ENCODE measurements at regions not wholly inside any gene's neighbourhood (a gene's known extent, or its start where the extent isn't known, plus 50 kb on each side); places are given as distances from the start of the nearest gene placed in this dataset.
"Not testable (repeated sequence)": the region's sequence is repeated elsewhere in the genome, so short reads cannot be mapped to it uniquely, and the experiment has no call there.

GRCh38 chr17:20735796-20736195 is 156.3 kb downstream of the CDRT15L2 start:
- Histone ChIP-seq H3K27ac (ENCODE audit: insufficient read depth, low read depth, low read length) (no peak overlapping the region), H3K9ac (replicated peaks; ENCODE audit: extremely low read depth, insufficient read depth, low read length) (no peak overlapping the region), H3K79me2 (ENCODE audit: control insufficient read depth, insufficient read depth, low read length) (no peaks in the 10 kb centered on the region), H3K4me1 (ENCODE audit: control insufficient read depth, extremely low read depth, insufficient read depth, low read length) (no peaks in the 10 kb centered on the region), H3K36me3 (ENCODE audit: control insufficient read depth in 2 of 2, extremely low read depth in 1 of 2, insufficient read depth in 2 of 2, low read length in 2 of 2) (no peaks in the 10 kb centered on the region), H3K9me3 (replicated peaks; ENCODE audit: control insufficient read depth, insufficient read depth, low read length) (no peaks in the 10 kb centered on the region), H3K4me2 (ENCODE audit: insufficient read depth, low read length) (no peak overlapping the region), H2AFZ (ENCODE audit: low read depth, low read length) (no peak overlapping the region), H3K4me3 (replicated peaks in 1 of 3; ENCODE audit: insufficient read depth in 1 of 3, low read depth in 1 of 3, low read length in 3 of 3) (no peak overlapping the region), H4K20me1 (replicated peaks; ENCODE audit: control insufficient read depth, extremely low read depth, insufficient read depth, low read length) (no peaks in the 10 kb centered on the region), H3K9me1 (replicated peaks; ENCODE audit: control insufficient read depth, extremely low read depth, insufficient read depth, low read length) (no peaks in the 10 kb centered on the region), H3K27me3 (ENCODE audit: control insufficient read depth in 2 of 2, insufficient read depth in 2 of 2, low read length in 2 of 2) (no peaks in the 10 kb centered on the region)
- TF ChIP-seq MYC (IDR thresholded peaks at IDR 0.05; ENCODE audit: low read depth, low read length) (no peak), POLR2A (IDR thresholded peaks at IDR 0.05; ENCODE audit: low read depth, low read length) (no peak), POLR2AphosphoS5 (IDR thresholded peaks at IDR 0.05; ENCODE audit: insufficient read depth, low read depth, low read length) (no peak), GATA2 (IDR thresholded peaks at IDR 0.05; ENCODE audit: insufficient read depth, insufficient read length, low read depth, low read length) (no peak), CTCF (IDR thresholded peaks at IDR 0.05; ENCODE audit: extremely low read depth in 1 of 2, insufficient read depth in 1 of 2, low read depth in 1 of 2, low read length in 2 of 2) (no peak), FOS (IDR thresholded peaks at IDR 0.05; ENCODE audit: borderline replicate concordance, insufficient read depth, low read length) (no peak), EZH2 (IDR thresholded peaks at IDR 0.05; ENCODE audit: borderline replicate concordance, low read depth, low read length, severe bottlenecking) (no peak), JUN (IDR thresholded peaks at IDR 0.05; ENCODE audit: borderline replicate concordance, insufficient read depth, insufficient read length, low read depth) (no peak)
- TF ChIP-seq, protein P1, sequence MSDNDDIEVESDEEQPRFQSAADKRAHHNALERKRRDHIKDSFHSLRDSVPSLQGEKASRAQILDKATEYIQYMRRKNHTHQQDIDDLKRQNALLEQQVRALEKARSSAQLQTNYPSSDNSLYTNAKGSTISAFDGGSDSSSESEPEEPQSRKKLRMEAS (IDR thresholded peaks at IDR 0.05; ENCODE audit: insufficient read depth, insufficient read length) = no peak
- dilution Hi-C loops (cut with MboI; ENCODE audit: extremely low pct_ligation_motif_present, low sequenced_read_pairs) = no loop called here
- POLR2A ChIA-PET = no interaction called here
- CTCF ChIA-PET = no interaction called here
- FAIRE-seq (no peak), DNase-seq (ENCODE audit: low read depth, low spot score) (no peak)
- intact Hi-C loops (cut with micrococcal nuclease) = no loop called here
- BruUV-seq (replicated peaks) = no TSS peak

GRCh38 chr17:20737636-20738035 is 158.1 kb downstream of the CDRT15L2 start:
- H3K4me1 ChIP-seq (ENCODE audit: control insufficient read depth, extremely low read depth, insufficient read depth, low read length); H3K9ac ChIP-seq (replicated peaks; ENCODE audit: extremely low read depth, insufficient read depth, low read length); H3K4me2 ChIP-seq (ENCODE audit: insufficient read depth, low read length); H3K79me2 ChIP-seq (ENCODE audit: control insufficient read depth, insufficient read depth, low read length); dilution Hi-C loops (cut with MboI; ENCODE audit: extremely low pct_ligation_motif_present, low sequenced_read_pairs); H3K4me3 ChIP-seq (replicated peaks in 1 of 3; ENCODE audit: insufficient read depth in 1 of 3, low read depth in 1 of 3, low read length in 3 of 3); H4K20me1 ChIP-seq (replicated peaks; ENCODE audit: control insufficient read depth, extremely low read depth, insufficient read depth, low read length); intact Hi-C loops (cut with micrococcal nuclease); H3K27me3 ChIP-seq (ENCODE audit: control insufficient read depth in 2 of 2, insufficient read depth in 2 of 2, low read length in 2 of 2); H3K36me3 ChIP-seq (ENCODE audit: control insufficient read depth in 2 of 2, extremely low read depth in 1 of 2, insufficient read depth in 2 of 2, low read length in 2 of 2); H3K27ac ChIP-seq (ENCODE audit: insufficient read depth, low read depth, low read length); BruUV-seq (replicated peaks); FAIRE-seq; H3K9me1 ChIP-seq (replicated peaks; ENCODE audit: control insufficient read depth, extremely low read depth, insufficient read depth, low read length); DNase-seq (ENCODE audit: low read depth, low spot score); H3K9me3 ChIP-seq (replicated peaks; ENCODE audit: control insufficient read depth, insufficient read depth, low read length); H2AFZ ChIP-seq (ENCODE audit: low read depth, low read length); POLR2A ChIA-PET: not testable (repeated sequence)
- CTCF ChIA-PET = interaction anchor here (0.6 to 1.2 kb wide), 2 partner anchors 11 to 14 kb away, joined by 3 read pairs; no protein-coding TSS in a partner anchor

All from endothelial cell of umbilical vein (primary cell).